AG04450 (cell line): ENCODE measurements at regions not wholly inside any gene's neighbourhood (a gene's known extent, or its start where the extent isn't known, plus 50 kb on each side); places are given as distances from the start of the nearest gene placed in this dataset.

Source experiments
- CTCF ChIA-PET: fragments of 300-600, 350-600 bp; formaldehyde crosslinking; extraction: SDS; loops from one replicate; lab custom pipeline; 2022; ENCODE audit warnings: antibody characterized with exemption, inconsistent platforms; lab: Charles Lee
- POLR2A ChIA-PET: fragments of 350-600 bp; formaldehyde crosslinking; extraction: SDS; loops from one replicate; lab custom pipeline; 2021; ENCODE audit warnings: antibody characterized with exemption, inconsistent platforms; lab: Yijun Ruan, JAX
- DNase-seq: peaks from one replicate; pipeline ENCODE4 v3.0.0-alpha.2; 2011; ENCODE audit warnings: low read depth, low spot score
- H3K27ac ChIP-seq: one replicate; pipeline ENCODE4 v1.5.1; 2012; ENCODE audit warnings: low read depth, low read length, control low read depth
- H3K27me3 ChIP-seq: one replicate; pipeline ENCODE4 v1.6.0; 2012; ENCODE audit warnings: low read length; ENCODE audit not compliant: control insufficient read depth, insufficient read depth
- H3K4me3 ChIP-seq: 2 replicates; pipeline ENCODE4 v1.5.1; 2011; ENCODE audit warnings: mild to moderate bottlenecking, low read depth, low read length, control low read depth
- H3K9me3 ChIP-seq: 2 replicates; pipeline ENCODE4 v1.5.1; 2012; ENCODE audit warnings: low read length; ENCODE audit not compliant: control insufficient read depth, insufficient read depth
- TF ChIP-seq, protein P1 (sequence below): IDR thresholded peaks from 2 replicates; pipeline ENCODE4 v1.5.1; 2011; ENCODE audit warnings: low read depth, low read length, control low read depth, inconsistent platforms

DNA sequence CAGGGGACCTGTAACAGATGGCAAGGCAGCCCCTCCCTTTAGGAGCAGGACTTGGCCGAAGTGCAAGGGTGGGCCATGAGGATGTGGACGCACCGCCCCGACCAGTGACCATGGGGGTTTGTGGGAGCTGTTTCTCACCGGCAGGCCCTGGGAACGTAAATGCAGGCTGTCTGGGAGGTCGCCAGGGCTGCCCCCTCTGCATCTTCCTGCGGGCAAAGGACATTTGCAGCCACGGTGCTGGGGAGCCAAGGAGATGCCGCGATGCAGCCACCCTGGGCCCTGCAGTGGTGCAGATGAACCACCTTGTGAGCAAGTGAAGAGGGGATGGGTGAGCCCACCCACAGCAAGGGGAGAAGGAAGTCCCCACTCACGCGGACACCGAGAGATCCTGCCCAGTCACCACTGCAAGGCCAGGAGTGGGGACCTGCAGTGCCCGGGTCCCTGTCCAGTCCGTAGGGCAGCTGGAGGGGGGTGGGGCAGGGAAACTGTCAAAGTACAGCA, 121.1 kb downstream of the SIK1 start:
- Histone ChIP-seq H3K27me3 (peaks cover 24% of the 10 kb centered on the region), H3K4me3 (no peak overlapping the region), H3K9me3 (no peaks in the 10 kb centered on the region; the same call in 1 of the 2 replicates), H3K27ac (no peak overlapping the region)
- no peak for DNase-seq
- ChIA-PET POLR2A (no interaction called here), CTCF (no interaction called here)
- TF ChIP-seq, protein P1, sequence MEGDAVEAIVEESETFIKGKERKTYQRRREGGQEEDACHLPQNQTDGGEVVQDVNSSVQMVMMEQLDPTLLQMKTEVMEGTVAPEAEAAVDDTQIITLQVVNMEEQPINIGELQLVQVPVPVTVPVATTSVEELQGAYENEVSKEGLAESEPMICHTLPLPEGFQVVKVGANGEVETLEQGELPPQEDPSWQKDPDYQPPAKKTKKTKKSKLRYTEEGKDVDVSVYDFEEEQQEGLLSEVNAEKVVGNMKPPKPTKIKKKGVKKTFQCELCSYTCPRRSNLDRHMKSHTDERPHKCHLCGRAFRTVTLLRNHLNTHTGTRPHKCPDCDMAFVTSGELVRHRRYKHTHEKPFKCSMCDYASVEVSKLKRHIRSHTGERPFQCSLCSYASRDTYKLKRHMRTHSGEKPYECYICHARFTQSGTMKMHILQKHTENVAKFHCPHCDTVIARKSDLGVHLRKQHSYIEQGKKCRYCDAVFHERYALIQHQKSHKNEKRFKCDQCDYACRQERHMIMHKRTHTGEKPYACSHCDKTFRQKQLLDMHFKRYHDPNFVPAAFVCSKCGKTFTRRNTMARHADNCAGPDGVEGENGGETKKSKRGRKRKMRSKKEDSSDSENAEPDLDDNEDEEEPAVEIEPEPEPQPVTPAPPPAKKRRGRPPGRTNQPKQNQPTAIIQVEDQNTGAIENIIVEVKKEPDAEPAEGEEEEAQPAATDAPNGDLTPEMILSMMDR: no peak

GRCh38 chr21:43305336-43305665, 121.6 kb downstream of the SIK1 start:
- TF ChIP-seq, protein P1: no peak
- no peak for DNase-seq
- ChIA-PET POLR2A (no interaction called here), CTCF (no interaction called here)
- peaks cover 24% of the 10 kb centered on the region for H3K27me3 ChIP-seq
- H3K9me3 ChIP-seq: no peaks in the 10 kb centered on the region; the same call in 1 of the 2 replicates
- no peak overlapping the region for H3K27ac ChIP-seq
- H3K4me3 ChIP-seq: no peak overlapping the region

GRCh38 chr21:43304621-43305335, 122.2 kb downstream of the SIK1 start:
- DNase-seq: no peak
- Histone ChIP-seq H3K4me3 (no peak overlapping the region), H3K27ac (no peak overlapping the region), H3K27me3 (peaks cover 24% of the 10 kb centered on the region), H3K9me3 (no peaks in the 10 kb centered on the region; the same call in 1 of the 2 replicates)
- TF ChIP-seq, protein P1: no peak
- CTCF ChIA-PET: no interaction called here
- POLR2A ChIA-PET: no interaction called here

DNA sequence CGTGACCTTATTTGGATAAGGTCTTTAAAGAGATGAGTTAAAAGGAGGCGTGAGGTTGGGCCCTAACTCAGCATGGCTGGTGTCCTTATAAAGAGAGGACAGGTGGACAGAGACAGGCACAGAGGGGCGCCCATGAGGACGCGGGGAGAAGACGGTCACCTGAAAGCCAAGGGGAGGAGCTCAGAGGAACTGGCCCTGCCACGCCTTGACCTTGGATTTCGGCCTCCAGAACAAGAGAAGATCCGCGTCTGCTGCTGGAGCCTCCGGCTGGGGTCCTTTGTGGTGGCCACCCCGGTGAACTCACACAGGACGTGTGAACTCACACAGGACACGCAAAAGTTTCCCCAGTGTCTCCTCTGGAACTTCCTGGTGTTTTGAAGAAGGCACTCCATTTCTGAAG, 122.7 kb downstream of the SIK1 start:
- no peak overlapping the region for H3K4me3 ChIP-seq
- TF ChIP-seq, protein P1: no peak
- no peak overlapping the region for H3K27ac ChIP-seq
- peaks cover 24% of the 10 kb centered on the region for H3K27me3 ChIP-seq
- H3K9me3 ChIP-seq: no peaks in the 10 kb centered on the region; the same call in 1 of the 2 replicates
- DNase-seq: no peak
- CTCF ChIA-PET: no interaction called here
- POLR2A ChIA-PET: no interaction called here

GRCh38 chr21:43303275-43304178, 123.4 kb downstream of the SIK1 start:
- ChIA-PET CTCF (no interaction called here), POLR2A (no interaction called here)
- no peaks in the 10 kb centered on the region; the same call in 1 of the 2 replicates for H3K9me3 ChIP-seq
- TF ChIP-seq, protein P1: no peak
- peaks cover 21% of the 10 kb centered on the region for H3K27me3 ChIP-seq
- H3K4me3 ChIP-seq: no peak overlapping the region
- H3K27ac ChIP-seq: no peak overlapping the region
- DNase-seq: no peak
